Posterior vena cava (tissue), 2 donors: ENCODE measurements at regions not wholly inside any gene's neighbourhood (a gene's known extent, or its start where the extent isn't known, plus 50 kb on each side); places are given as distances from the start of the nearest gene placed in this dataset.

ENCODE experiments used
- DNase-seq: peaks from one replicate; pipeline ENCODE4 v3.0.0-alpha.2; 2020; ENCODE audit warnings: low spot score
- intact Hi-C, 2 donors: fragments of 100-400 bp; cut with DNase I; formaldehyde crosslinking; loops; one replicate each; pipeline versions ENCODE4 v1.14.1 to v1.14.2; 2022 to 2023
- donor health status: DM: yes; HTN: yes; CAD: no.
- donor health status: DM: yes; HTN: yes; CAD: no.

GRCh38 chr10:128219295-128219694 is 93.1 kb upstream of the MKI67 start:
- no peak for DNase-seq
- intact Hi-C loops, result no loop called here

- no peak for DNase-seq
- intact Hi-C loops, result no loop called here
Measured at GRCh38 chr10:128220021-128220420, 93.8 kb upstream of the MKI67 start.

GRCh38 chr10:128221117-128221516 is 94.9 kb upstream of the MKI67 start:
- DNase-seq, result no peak
- intact Hi-C loops, result no loop called here

GRCh38 chr10:128221807-128222206 is 95.6 kb upstream of the MKI67 start:
- DNase-seq, result no peak
- intact Hi-C loops, result no loop called here

GRCh38 chr10:128222332-128222849 is 96.2 kb upstream of the MKI67 start:
- DNase-seq, result no peak
- intact Hi-C loops, result no loop called here

- intact Hi-C loops, result no loop called here
- DNase-seq, result no peak
Measured at GRCh38 chr10:128230401-128230800, 104.2 kb upstream of the MKI67 start.

GRCh38 chr10:128233422-128233821 is 107.2 kb upstream of the MKI67 start:
- intact Hi-C loops, result no loop called here
- no peak for DNase-seq

- no peak for DNase-seq
- intact Hi-C loops, result no loop called here
Measured at GRCh38 chr10:128237710-128238109, 111.5 kb upstream of the MKI67 start.

- DNase-seq, result no peak
- intact Hi-C loops, result no loop called here
Measured at GRCh38 chr10:128241023-128241422, 114.8 kb upstream of the MKI67 start.

GRCh38 chr10:128242641-128243040 is 116.4 kb upstream of the MKI67 start:
- intact Hi-C loops, result no loop called here

GRCh38 chr10:128245026-128245425 is 118.8 kb upstream of the MKI67 start:
- intact Hi-C loops, result no loop called here
- no peak for DNase-seq

More at GRCh38 chr10:128242641-128243040, 116.4 kb upstream of the MKI67 start:
- no peak for DNase-seq

GRCh38 chr10:128247576-128247975 is 121.4 kb upstream of the MKI67 start:
- DNase-seq, result no peak
- intact Hi-C loops, result no loop called here

GRCh38 chr10:128254476-128254875 is 128.3 kb upstream of the MKI67 start:
- intact Hi-C loops, result no loop called here
- DNase-seq, result no peak

GRCh38 chr10:128257428-128257827 is 131.2 kb upstream of the MKI67 start:
- intact Hi-C loops, result no loop called here
- DNase-seq, result no peak

- DNase-seq, result no peak
- intact Hi-C loops, result no loop called here
Measured at GRCh38 chr10:128258421-128258976, 132.3 kb upstream of the MKI67 start.

- DNase-seq, result no peak
- intact Hi-C loops, result no loop called here
Measured at GRCh38 chr10:128263891-128264688, 137.9 kb upstream of the MKI67 start.

- intact Hi-C loops, result no loop called here
- DNase-seq, result no peak
Measured at GRCh38 chr10:128265596-128265995, 139.4 kb upstream of the MKI67 start.

GRCh38 chr10:128267581-128267980 is 141.4 kb upstream of the MKI67 start:
- intact Hi-C loops, result no loop called here

GRCh38 chr10:128268015-128268722 is 141.9 kb upstream of the MKI67 start:
- intact Hi-C loops, result loop anchor here in 1 of 2 donors (2.0 kb wide), 1 partner anchor 21 kb away; no protein-coding TSS in a partner anchor
- no peak for DNase-seq

More at GRCh38 chr10:128267581-128267980, 141.4 kb upstream of the MKI67 start:
- DNase-seq, result no peak

- intact Hi-C loops, result no loop called here
Measured at GRCh38 chr10:128274938-128275337, 148.7 kb upstream of the MKI67 start.

More at GRCh38 chr10:128274938-128275337, 148.7 kb upstream of the MKI67 start:
- no peak for DNase-seq
